CD4-positive, alpha-beta memory T cell (primary cell): ENCODE measurements at regions not wholly inside any gene's neighbourhood (a gene's known extent, or its start where the extent isn't known, plus 50 kb on each side); places are given as distances from the start of the nearest gene placed in this dataset.

Experiments used
- CTCF ChIA-PET: fragments of 350-600 bp; sonication (Branson Sonifier 250); formaldehyde crosslinking; loops from one replicate; lab custom pipeline; 2021; ENCODE audit warnings: inconsistent platforms; ENCODE audit not compliant: partially characterized antibody; lab: Charles Lee
- POLR2A ChIA-PET: fragments of 350-600 bp; sonication (Branson Sonifier 250); formaldehyde crosslinking; loops from one replicate; lab custom pipeline; 2021; ENCODE audit not compliant: partially characterized antibody; lab: Charles Lee
- DNase-seq, 5 donors: peaks; one replicate each; pipeline versions ENCODE4 v3.0.0 to v3.0.0-alpha.2; 2020 to 2022; ENCODE audit warnings: mixed read lengths in 1 of 5
- H3K27ac ChIP-seq: one replicate; pipeline ENCODE4 v1.7.0; 2013; ENCODE audit warnings: low read depth, low read length
- H3K27me3 ChIP-seq: 2 replicates; pipeline ENCODE4 v1.7.0; 2013; ENCODE audit warnings: mild to moderate bottlenecking, low read length, moderate library complexity; ENCODE audit not compliant: insufficient read depth
- H3K36me3 ChIP-seq: 2 replicates; pipeline ENCODE4 v1.7.0; 2013; ENCODE audit warnings: mild to moderate bottlenecking, low read length, moderate library complexity; ENCODE audit not compliant: insufficient read depth
- H3K4me1 ChIP-seq: 2 replicates; pipeline ENCODE4 v1.7.0; 2013; ENCODE audit warnings: mild to moderate bottlenecking, low read length, moderate library complexity; ENCODE audit not compliant: insufficient read depth
- H3K4me3 ChIP-seq, 2 donors: one replicate each; pipeline ENCODE4 v1.7.0; 2013; ENCODE audit warnings: low read length in 2 of 2, mild to moderate bottlenecking in 1 of 2
- H3K9me3 ChIP-seq, 2 donors: one replicate each; pipeline ENCODE4 v1.7.0; 2013; ENCODE audit warnings: low read length in 2 of 2, control low read depth in 1 of 2; ENCODE audit not compliant: control insufficient read depth in 1 of 2
- H3K27ac Mint-ChIP-seq, 7 donors: one replicate each; pipeline ENCODE4 v1.8.0; 2020 to 2021; ENCODE audit warnings: mixed read lengths in 7 of 7, mild to moderate bottlenecking in 6 of 7, inconsistent platforms in 3 of 7, moderate library complexity in 3 of 7
- H3K27me3 Mint-ChIP-seq, 2 donors: one replicate each; pipeline ENCODE4 v1.8.0; 2020 to 2021; ENCODE audit warnings: mixed read lengths in 2 of 2
- H3K36me3 Mint-ChIP-seq, 2 donors: one replicate each; pipeline ENCODE4 v1.8.0; 2020 to 2021; ENCODE audit warnings: mixed read lengths in 2 of 2, inconsistent platforms in 1 of 2, mild to moderate bottlenecking in 1 of 2
- H3K4me1 Mint-ChIP-seq, 4 donors: one replicate each; pipeline ENCODE4 v1.8.0; 2020 to 2021; ENCODE audit warnings: mixed read lengths in 4 of 4, mild to moderate bottlenecking in 1 of 4
- H3K4me3 Mint-ChIP-seq, 8 donors: one replicate each; pipeline ENCODE4 v1.8.0; 2020 to 2021; ENCODE audit warnings: mixed read lengths in 8 of 8, mild to moderate bottlenecking in 7 of 8, moderate library complexity in 6 of 8, inconsistent platforms in 3 of 8
- H3K9me3 Mint-ChIP-seq, 8 donors: one replicate each; pipeline ENCODE4 v1.8.0; 2020 to 2021; ENCODE audit warnings: mixed read lengths in 8 of 8, mild to moderate bottlenecking in 5 of 8, inconsistent platforms in 3 of 8, moderate library complexity in 1 of 8
- intact Hi-C: fragments of 100-400 bp; cut with micrococcal nuclease; formaldehyde crosslinking; loops from one replicate; pipeline ENCODE4 v1.15.1; 2023

DNA sequence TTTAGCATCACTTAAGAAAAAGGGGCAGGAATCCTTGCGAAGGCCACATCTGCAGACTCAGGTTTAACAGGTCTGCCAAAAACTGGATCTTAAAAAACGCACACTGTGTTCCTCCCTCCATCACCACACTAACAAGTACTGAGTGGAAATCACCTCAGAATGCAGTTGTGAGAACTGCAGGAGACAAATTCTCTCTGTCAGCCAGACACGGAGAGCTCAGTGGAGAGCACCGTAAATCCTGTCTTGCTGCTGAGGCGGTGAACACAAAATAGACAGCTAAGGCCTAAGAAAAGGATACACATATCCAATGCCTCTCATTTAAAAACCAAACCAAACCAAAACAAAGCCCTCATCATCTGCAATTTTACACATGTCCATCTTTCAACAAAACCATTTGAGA, 1287.6 kb downstream of the EFNB2 start:
- DNase-seq = no peak
- H3K4me1 ChIP-seq = no peaks in the 10 kb centered on the region
- Mint-ChIP-seq H3K36me3 (no peaks in the 10 kb centered on the region), H3K27ac (no peak overlapping the region), H3K9me3 (peaks cover 0 to 10% (median 2%) of the 10 kb centered on the region in 8 donors), H3K27me3 (no peaks in the 10 kb centered on the region), H3K4me1 (no peaks in the 10 kb centered on the region), H3K4me3 (no peak overlapping the region)
- POLR2A ChIA-PET = no interaction called here
- CTCF ChIA-PET = no interaction called here
- no peak overlapping the region for H3K27ac ChIP-seq
- H3K4me3 ChIP-seq = no peak overlapping the region
- no peaks in the 10 kb centered on the region for H3K9me3 ChIP-seq
- no peaks in the 10 kb centered on the region for H3K27me3 ChIP-seq
- intact Hi-C loops = no loop called here
- no peaks in the 10 kb centered on the region for H3K36me3 ChIP-seq

DNA sequence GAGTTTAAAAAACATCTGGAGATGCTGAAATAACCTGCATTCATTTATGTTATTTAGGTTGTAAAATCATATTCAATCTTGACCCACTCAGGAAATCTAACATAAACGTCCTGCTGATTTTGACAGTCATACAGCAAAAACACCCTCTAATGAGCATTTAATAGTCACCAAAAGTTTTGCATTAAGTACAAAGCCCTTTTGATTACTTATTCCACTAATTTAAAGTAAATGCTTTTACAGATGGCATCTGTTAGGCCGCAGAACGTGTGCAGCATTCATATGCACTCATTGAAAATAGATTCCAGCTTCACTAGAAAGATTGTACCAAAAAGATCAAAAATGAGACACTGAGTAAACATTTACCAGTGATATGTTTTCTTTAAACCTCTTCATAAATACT, 1295.1 kb downstream of the EFNB2 start:
- Mint-ChIP-seq H3K27ac (no peak overlapping the region), H3K4me1 (peaks cover 0 to 2% (median 0%) of the 10 kb centered on the region in 4 donors), H3K27me3 (no peaks in the 10 kb centered on the region), H3K9me3 (peaks cover 0 to 5% (median 2%) of the 10 kb centered on the region in 8 donors), H3K4me3 (no peak overlapping the region), H3K36me3 (no peaks in the 10 kb centered on the region)
- Histone ChIP-seq H3K36me3 (no peaks in the 10 kb centered on the region), H3K9me3 (no peaks in the 10 kb centered on the region), H3K27me3 (no peaks in the 10 kb centered on the region), H3K27ac (no peak overlapping the region), H3K4me1 (no peaks in the 10 kb centered on the region), H3K4me3 (no peak overlapping the region)
- ChIA-PET POLR2A (no interaction called here), CTCF (no interaction called here)
- DNase-seq = no peak
- intact Hi-C loops = no loop called here

GRCh38 chr13:105232439-105232838, 1303.0 kb downstream of the EFNB2 start:
- CTCF ChIA-PET = no interaction called here
- DNase-seq = no peak
- no peak overlapping the region for H3K27ac Mint-ChIP-seq
- peaks cover 0 to 5% (median 0%) of the 10 kb centered on the region in 4 donors for H3K4me1 Mint-ChIP-seq
- intact Hi-C loops = no loop called here
- Histone ChIP-seq H3K27me3 (no peaks in the 10 kb centered on the region), H3K27ac (no peak overlapping the region), H3K4me1 (no peaks in the 10 kb centered on the region), H3K4me3 (no peak overlapping the region), H3K9me3 (no peaks in the 10 kb centered on the region), H3K36me3 (no peaks in the 10 kb centered on the region)
- peaks cover 0 to 1% of the 10 kb centered on the region in 2 donors for H3K27me3 Mint-ChIP-seq
- POLR2A ChIA-PET = no interaction called here
- no peaks in the 10 kb centered on the region for H3K36me3 Mint-ChIP-seq
- no peak overlapping the region for H3K4me3 Mint-ChIP-seq
- peaks cover 0 to 3% (median under 1%) of the 10 kb centered on the region in 8 donors for H3K9me3 Mint-ChIP-seq

DNA sequence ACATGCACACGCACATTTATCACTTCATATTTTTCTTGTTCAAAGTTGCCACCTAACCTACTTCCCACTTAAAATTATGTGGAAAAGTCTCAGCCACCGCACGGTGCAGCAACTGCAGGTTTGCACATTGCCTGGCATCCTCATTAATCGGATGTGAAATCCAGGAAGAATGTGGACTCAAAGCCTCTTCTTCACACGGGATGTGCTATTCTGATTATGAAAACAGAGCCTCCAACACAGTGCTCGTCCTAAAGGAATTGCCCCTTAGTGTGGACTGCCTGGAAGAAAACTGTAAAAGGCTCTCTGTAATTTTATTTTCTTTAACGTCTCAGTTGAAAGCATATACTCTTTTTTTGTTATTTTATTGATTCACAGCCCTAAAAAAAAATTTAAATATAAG, 1303.5 kb downstream of the EFNB2 start:
- Histone ChIP-seq H3K36me3 (no peaks in the 10 kb centered on the region), H3K27me3 (no peaks in the 10 kb centered on the region), H3K4me1 (no peaks in the 10 kb centered on the region), H3K4me3 (no peak overlapping the region), H3K27ac (no peak overlapping the region), H3K9me3 (no peaks in the 10 kb centered on the region)
- Mint-ChIP-seq H3K4me1 (peaks cover 0 to 4% (median 0%) of the 10 kb centered on the region in 4 donors), H3K4me3 (no peak overlapping the region), H3K27me3 (peaks cover 0 to 1% of the 10 kb centered on the region in 2 donors), H3K9me3 (peaks cover 0 to 3% (median under 1%) of the 10 kb centered on the region in 8 donors), H3K36me3 (no peaks in the 10 kb centered on the region), H3K27ac (no peak overlapping the region)
- intact Hi-C loops = no loop called here
- ChIA-PET POLR2A (no interaction called here), CTCF (no interaction called here)
- DNase-seq = no peak

DNA sequence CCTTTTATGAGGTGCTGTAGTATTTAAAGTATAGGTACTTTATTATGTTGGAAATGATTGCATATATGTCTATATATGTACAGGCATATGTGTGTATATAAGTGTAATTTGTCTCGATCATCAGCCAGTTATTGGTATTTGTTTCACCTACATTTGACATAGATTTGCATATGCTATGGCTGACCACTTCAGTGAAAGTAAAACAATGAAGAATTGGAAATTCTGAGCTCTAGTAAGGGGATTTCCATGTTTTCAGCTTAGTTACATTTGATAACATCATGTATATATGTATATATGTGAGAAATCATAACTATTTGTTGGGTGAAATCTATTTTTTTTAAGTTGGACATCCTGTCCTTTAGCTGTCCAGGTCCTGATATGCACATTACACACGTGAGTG, 1303.9 kb downstream of the EFNB2 start:
- Mint-ChIP-seq H3K36me3 (no peaks in the 10 kb centered on the region), H3K27me3 (peaks cover 0 to 1% of the 10 kb centered on the region in 2 donors), H3K9me3 (peaks cover 0 to 3% (median 0%) of the 10 kb centered on the region in 8 donors), H3K4me3 (no peak overlapping the region), H3K27ac (no peak overlapping the region), H3K4me1 (peaks cover 0 to 3% (median 0%) of the 10 kb centered on the region in 4 donors)
- Histone ChIP-seq H3K36me3 (no peaks in the 10 kb centered on the region), H3K9me3 (no peaks in the 10 kb centered on the region), H3K4me3 (no peak overlapping the region), H3K27ac (no peak overlapping the region), H3K4me1 (no peaks in the 10 kb centered on the region), H3K27me3 (no peaks in the 10 kb centered on the region)
- intact Hi-C loops = no loop called here
- DNase-seq = no peak
- ChIA-PET CTCF (no interaction called here), POLR2A (no interaction called here)

DNA sequence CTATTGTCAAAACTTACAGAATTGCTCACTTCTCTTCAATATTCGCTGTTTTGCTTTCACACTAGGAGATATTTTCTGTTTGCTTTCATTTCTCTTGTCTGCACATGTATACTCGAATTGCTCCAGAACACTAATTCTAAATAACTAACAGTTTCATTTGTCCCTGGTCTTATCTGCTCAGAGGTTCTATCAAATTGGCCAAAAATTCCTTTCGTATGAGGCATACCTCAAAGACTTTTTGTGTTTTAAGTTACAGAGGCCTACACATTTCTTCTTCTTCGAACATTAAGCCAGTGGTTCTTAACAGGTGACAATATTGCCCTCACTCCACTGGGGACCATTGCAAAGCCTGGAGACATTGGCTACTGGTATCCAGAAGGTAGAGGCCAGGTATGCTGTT, 1314.6 kb downstream of the EFNB2 start:
- ChIA-PET POLR2A (no interaction called here), CTCF (no interaction called here)
- Histone ChIP-seq H3K36me3 (no peaks in the 10 kb centered on the region), H3K9me3 (no peaks in the 10 kb centered on the region), H3K4me3 (no peak overlapping the region), H3K27me3 (no peaks in the 10 kb centered on the region), H3K4me1 (no peaks in the 10 kb centered on the region), H3K27ac (no peak overlapping the region)
- Mint-ChIP-seq H3K36me3 (no peaks in the 10 kb centered on the region), H3K9me3 (no peaks in the 10 kb centered on the region), H3K27me3 (peaks cover 0 to 1% of the 10 kb centered on the region in 2 donors), H3K27ac (no peak overlapping the region), H3K4me1 (no peaks in the 10 kb centered on the region), H3K4me3 (no peak overlapping the region)
- intact Hi-C loops = no loop called here
- no peak for DNase-seq

GRCh38 chr13:105220063-105220462, 1315.4 kb downstream of the EFNB2 start:
- H3K4me1 ChIP-seq = no peaks in the 10 kb centered on the region
- POLR2A ChIA-PET = no interaction called here
- H3K27me3 Mint-ChIP-seq = peaks cover 0 to 1% of the 10 kb centered on the region in 2 donors
- CTCF ChIA-PET = no interaction called here
- no peak overlapping the region for H3K4me3 Mint-ChIP-seq
- H3K27me3 ChIP-seq = no peaks in the 10 kb centered on the region
- DNase-seq = no peak
- H3K36me3 ChIP-seq = no peaks in the 10 kb centered on the region
- intact Hi-C loops = no loop called here
- H3K27ac Mint-ChIP-seq = no peak overlapping the region
- no peaks in the 10 kb centered on the region for H3K4me1 Mint-ChIP-seq
- no peaks in the 10 kb centered on the region for H3K36me3 Mint-ChIP-seq
- no peak overlapping the region for H3K27ac ChIP-seq
- H3K4me3 ChIP-seq = no peak overlapping the region
- H3K9me3 Mint-ChIP-seq = no peaks in the 10 kb centered on the region
- H3K9me3 ChIP-seq = no peaks in the 10 kb centered on the region

GRCh38 chr13:105219651-105220050, 1315.8 kb downstream of the EFNB2 start:
- Histone ChIP-seq H3K9me3 (no peaks in the 10 kb centered on the region), H3K27me3 (no peaks in the 10 kb centered on the region), H3K4me3 (no peak overlapping the region), H3K4me1 (no peaks in the 10 kb centered on the region), H3K27ac (no peak overlapping the region), H3K36me3 (no peaks in the 10 kb centered on the region)
- H3K4me3 Mint-ChIP-seq = no peak overlapping the region
- POLR2A ChIA-PET = no interaction called here
- no peak overlapping the region for H3K27ac Mint-ChIP-seq
- H3K9me3 Mint-ChIP-seq = no peaks in the 10 kb centered on the region
- H3K4me1 Mint-ChIP-seq = no peaks in the 10 kb centered on the region
- no peak for DNase-seq
- CTCF ChIA-PET = no interaction called here
- intact Hi-C loops = no loop called here
- H3K36me3 Mint-ChIP-seq = no peaks in the 10 kb centered on the region
- peaks cover 0 to 1% of the 10 kb centered on the region in 2 donors for H3K27me3 Mint-ChIP-seq
